IMR-90 (cell line): ENCODE measurements at regions not wholly inside any gene's neighbourhood (a gene's known extent, or its start where the extent isn't known, plus 50 kb on each side); places are given as distances from the start of the nearest gene placed in this dataset.

ENCODE experiments used
- ATAC-seq: fragments of 200-7000 bp; cut with Tn5 transposase; 2 replicates; pipeline ENCODE4 v1.9.1; 2020; ENCODE audit warnings: low read depth, mild to moderate bottlenecking, moderate library complexity
- BruUV-seq: library from RNA; stranded (reverse); fragments of 400-500 nt; replicated peaks from 2 replicates; lab custom pipeline; 2021; lab: Mats Ljungman, UMichigan
- CTCF ChIA-PET: fragments of 300-600 bp; formaldehyde crosslinking; extraction: SDS; loops from one replicate; lab custom pipeline; 2021; ENCODE audit warnings: antibody characterized with exemption; lab: Yijun Ruan, JAX
- POLR2A ChIA-PET: fragments of 300-600 bp; sonication (Branson Sonifier 250); formaldehyde crosslinking; loops from one replicate; lab custom pipeline; 2022; ENCODE audit warnings: antibody characterized with exemption; ENCODE audit not compliant: unreplicated experiment; lab: Charles Lee
- DNase-seq: peaks from one replicate; pipeline ENCODE4 v3.0.0; 2013
- H2AFZ ChIP-seq: replicated peaks from 2 replicates; pipeline ENCODE3; 2013; ENCODE audit warnings: low read length, mild to moderate bottlenecking; ENCODE audit not compliant: poor library complexity
- H2AK5ac ChIP-seq: 2 replicates; pipeline ENCODE4 v1.6.1; 2013; ENCODE audit warnings: low read depth, low read length, inconsistent platforms
- H2AK9ac ChIP-seq: replicated peaks from 2 replicates; pipeline ENCODE3; 2013; ENCODE audit warnings: mild to moderate bottlenecking, low read depth, low read length, moderate library complexity; ENCODE audit not compliant: poor library complexity
- H2BK120ac ChIP-seq: 2 replicates; pipeline ENCODE4 v1.6.1; 2013; ENCODE audit warnings: low read depth, low read length, inconsistent platforms
- H2BK15ac ChIP-seq: 3 replicates; pipeline ENCODE4 v1.6.1; 2013; ENCODE audit warnings: low read depth, low read length, inconsistent platforms
- H2BK20ac ChIP-seq: 2 replicates; pipeline ENCODE4 v1.6.1; 2013; ENCODE audit warnings: low read depth, mild to moderate bottlenecking, inconsistent platforms, low read length, moderate library complexity
- H2BK5ac ChIP-seq: 2 replicates; pipeline ENCODE4 v1.6.1; 2013; ENCODE audit warnings: mild to moderate bottlenecking, low read depth, low read length, inconsistent platforms; ENCODE audit not compliant: poor library complexity, severe bottlenecking
- H3K14ac ChIP-seq: replicated peaks from 2 replicates; pipeline ENCODE4 v1.6.1; 2013; ENCODE audit warnings: low read depth, low read length, inconsistent platforms
- H3K18ac ChIP-seq: 2 replicates; pipeline ENCODE4 v1.6.1; 2013; ENCODE audit warnings: low read depth, low read length, control low read depth
- H3K23ac ChIP-seq: 2 replicates; pipeline ENCODE4 v1.6.1; 2013; ENCODE audit warnings: low read depth, low read length, inconsistent platforms
- H3K27ac ChIP-seq: 2 replicates; pipeline ENCODE4 v1.5.1; 2013; ENCODE audit warnings: mild to moderate bottlenecking, control low read depth, low read length; ENCODE audit not compliant: insufficient read depth
- H3K27me3 ChIP-seq: 2 replicates; pipeline ENCODE4 v1.6.1; 2013; ENCODE audit warnings: low read length; ENCODE audit not compliant: control insufficient read depth, insufficient read depth
- H3K36me3 ChIP-seq: 2 replicates; pipeline ENCODE4 v1.6.1; 2013; ENCODE audit warnings: low read length, mixed read lengths; ENCODE audit not compliant: control insufficient read depth, insufficient read depth
- H3K4ac ChIP-seq: 2 replicates; pipeline ENCODE4 v1.6.1; 2013; ENCODE audit warnings: low read depth, low read length, inconsistent platforms
- H3K4me1 ChIP-seq: 2 replicates; pipeline ENCODE4 v1.6.1; 2013; ENCODE audit warnings: low read length, mixed read lengths; ENCODE audit not compliant: control insufficient read depth, insufficient read depth
- H3K4me2 ChIP-seq: 2 replicates; pipeline ENCODE4 v1.6.1; 2013; ENCODE audit warnings: low read depth, mild to moderate bottlenecking, control low read depth, low read length, moderate library complexity
- H3K4me3 ChIP-seq: 2 replicates; pipeline ENCODE4 v1.5.1; 2013; ENCODE audit warnings: low read depth, mild to moderate bottlenecking, control low read depth, low read length, moderate library complexity; ENCODE audit not compliant: insufficient read depth
- H3K56ac ChIP-seq: 2 replicates; pipeline ENCODE4 v1.6.1; 2013; ENCODE audit warnings: low read length, inconsistent platforms; ENCODE audit not compliant: insufficient read depth; ENCODE audit errors: extremely low read depth
- H3K79me1 ChIP-seq, 2 experiments: 2 replicates each; pipeline ENCODE4 v1.6.1; 2013; ENCODE audit warnings: low read length in 2 of 2, inconsistent platforms in 1 of 2, low read depth in 1 of 2
- H3K9ac ChIP-seq: 2 replicates; pipeline ENCODE4 v1.6.1; 2013; ENCODE audit warnings: low read depth, low read length, control low read depth
- H3K9me1 ChIP-seq: 2 replicates; pipeline ENCODE4 v1.6.1; 2013; ENCODE audit warnings: low read length, inconsistent platforms; ENCODE audit not compliant: insufficient read depth
- H3K9me3 ChIP-seq: 2 replicates; pipeline ENCODE4 v1.6.1; 2013; ENCODE audit warnings: low read length; ENCODE audit not compliant: control insufficient read depth, insufficient read depth
- H4K20me1 ChIP-seq: 2 replicates; pipeline ENCODE4 v1.6.1; 2013; ENCODE audit warnings: low read length, inconsistent platforms; ENCODE audit not compliant: insufficient read depth
- H4K5ac ChIP-seq: 2 replicates; pipeline ENCODE4 v1.6.1; 2013; ENCODE audit warnings: mild to moderate bottlenecking, low read depth, low read length, control low read depth
- H4K8ac ChIP-seq, 2 experiments: 2 replicates each; pipeline ENCODE4 v1.6.1; 2013; ENCODE audit warnings: low read depth in 2 of 2, low read length in 2 of 2, control low read depth in 1 of 2, inconsistent platforms in 1 of 2
- H4K91ac ChIP-seq: 2 replicates; pipeline ENCODE4 v1.6.1; 2013; ENCODE audit warnings: low read depth, low read length, inconsistent platforms; ENCODE audit not compliant: insufficient read depth
- BHLHE40 ChIP-seq: fragments of 150-350 bp; IDR thresholded peaks from 2 replicates; pipeline ENCODE4 v1.6.1; 2016; ENCODE audit warnings: mild to moderate bottlenecking, low read depth, low read length
- CTCF ChIP-seq: conservative IDR thresholded peaks from 2 replicates; pipeline ENCODE4 v1.5.1; 2012; ENCODE audit warnings: mild to moderate bottlenecking, low read depth, low read length, improper control_type of control experiment
- ELK1 ChIP-seq: fragments of 150-350 bp; IDR thresholded peaks from 2 replicates; pipeline ENCODE4 v1.6.1; 2016; ENCODE audit warnings: low read depth, mild to moderate bottlenecking, low read length, moderate library complexity, borderline replicate concordance
- FOS ChIP-seq: fragments of 150-350 bp; IDR thresholded peaks from 2 replicates; pipeline ENCODE4 v1.6.1; 2016; ENCODE audit warnings: low read depth, low read length
- MAZ ChIP-seq: IDR thresholded peaks from 2 replicates; pipeline ENCODE4 v1.6.1; 2012; ENCODE audit warnings: low read depth, mild to moderate bottlenecking, low read length, improper control_type of control experiment, moderate library complexity, borderline replicate concordance
- RFX5 ChIP-seq: IDR thresholded peaks from 2 replicates; pipeline ENCODE4 v1.8.0; 2012; ENCODE audit warnings: low read depth, mild to moderate bottlenecking, low read length, moderate library complexity
- SMC3 ChIP-seq: fragments of 150-350 bp; IDR thresholded peaks from 2 replicates; pipeline ENCODE4 v1.6.1; 2016; ENCODE audit warnings: low read depth, mild to moderate bottlenecking, antibody characterized with exemption, low read length, moderate library complexity
- WGBS, 2 experiments: methylation state at CpG; one replicate each; pipeline versions ENCODE4 v1.1.5 to v1.1.7; 2013; ENCODE audit warnings: missing lambda C conversion rate in 2 of 2; ENCODE audit not compliant: insufficient read length in 1 of 2; ENCODE audit errors: extremely low coverage in 2 of 2; 5-methylcytosine and 5-hydroxymethylcytosine counted together
- dilution Hi-C: fragments of 300-500 bp; cut with HindIII; formaldehyde crosslinking; loops from one replicate; pipeline ENCODE4 v1.14.3; 2018; ENCODE audit warnings: low sequenced_read_pairs; ENCODE audit not compliant: unreplicated experiment
- in situ Hi-C: fragments of 300-500 bp; cut with MboI; formaldehyde crosslinking; loops from 3 replicates; pipeline ENCODE4 v1.14.3; 2019; ENCODE audit warnings: low sequenced_read_pairs, inconsistent platforms, mixed read lengths
- intact Hi-C: fragments of 100-400 bp; cut with micrococcal nuclease; formaldehyde crosslinking; loops from 2 replicates; pipeline ENCODE4 v1.10.0; 2022

GRCh38 chr4:117661091-117662072 lies 372.9 kb upstream of the NDST3 start:
- H3K9ac ChIP-seq: no peak overlapping the region
- no peak overlapping the region for H3K14ac ChIP-seq
- dilution Hi-C loops: no loop called here
- no peak overlapping the region for H2BK5ac ChIP-seq
- H4K8ac ChIP-seq: no peak overlapping the region
- H2AK9ac ChIP-seq: no peak overlapping the region
- H2BK15ac ChIP-seq: no peak overlapping the region
- no peak overlapping the region for H2BK20ac ChIP-seq
- H3K9me1 ChIP-seq: no peaks in the 10 kb centered on the region
- H3K4ac ChIP-seq: no peak overlapping the region
- CTCF ChIA-PET: no interaction called here
- H3K27me3 ChIP-seq: no peaks in the 10 kb centered on the region
- no peak overlapping the region for H3K27ac ChIP-seq
- no peak overlapping the region for H2AFZ ChIP-seq
- H3K23ac ChIP-seq: no peak overlapping the region
- H4K5ac ChIP-seq: no peak overlapping the region
- TF ChIP-seq ELK1 (no peak), BHLHE40 (no peak), RFX5 (no peak), SMC3 (no peak), CTCF (no peak), FOS (no peak), MAZ (no peak)
- no peak overlapping the region for H3K4me3 ChIP-seq
- DNase-seq: no peak
- H2AK5ac ChIP-seq: no peak overlapping the region
- H3K79me1 ChIP-seq: no peaks in the 10 kb centered on the region
- no TSS peak for BruUV-seq
- ATAC-seq: no peak
- H3K18ac ChIP-seq: no peak overlapping the region
- no peak overlapping the region for H3K56ac ChIP-seq
- no peak overlapping the region for H2BK120ac ChIP-seq
- intact Hi-C loops: no loop called here
- WGBS, 2 experiments: no CpG with 5 or more reads among the region's 2 CpGs
- H4K20me1 ChIP-seq: no peaks in the 10 kb centered on the region
- in situ Hi-C loops: no loop called here
- no peaks in the 10 kb centered on the region for H3K4me1 ChIP-seq
- POLR2A ChIA-PET: no interaction called here
- H3K4me2 ChIP-seq: no peak overlapping the region
- no peaks in the 10 kb centered on the region for H3K9me3 ChIP-seq
- H4K91ac ChIP-seq: no peak overlapping the region
- no peaks in the 10 kb centered on the region for H3K36me3 ChIP-seq
